IMR-90 (cell line): ENCODE measurements at regions not wholly inside any gene's neighbourhood (a gene's known extent, or its start where the extent isn't known, plus 50 kb on each side); places are given as distances from the start of the nearest gene placed in this dataset.

ENCODE experiments used
- ATAC-seq: fragments of 200-7000 bp; cut with Tn5 transposase; 2 replicates; pipeline ENCODE4 v1.9.1; 2020; ENCODE audit warnings: low read depth, mild to moderate bottlenecking, moderate library complexity
- BruUV-seq: library from RNA; stranded (reverse); fragments of 400-500 nt; replicated peaks from 2 replicates; lab custom pipeline; 2021; lab: Mats Ljungman, UMichigan
- CTCF ChIA-PET: fragments of 300-600 bp; formaldehyde crosslinking; extraction: SDS; loops from one replicate; lab custom pipeline; 2021; ENCODE audit warnings: antibody characterized with exemption; lab: Yijun Ruan, JAX
- POLR2A ChIA-PET: fragments of 300-600 bp; sonication (Branson Sonifier 250); formaldehyde crosslinking; loops from one replicate; lab custom pipeline; 2022; ENCODE audit warnings: antibody characterized with exemption; ENCODE audit not compliant: unreplicated experiment; lab: Charles Lee
- DNase-seq: peaks from one replicate; pipeline ENCODE4 v3.0.0; 2013
- H2AFZ ChIP-seq: replicated peaks from 2 replicates; pipeline ENCODE3; 2013; ENCODE audit warnings: low read length, mild to moderate bottlenecking; ENCODE audit not compliant: poor library complexity
- H2AK5ac ChIP-seq: 2 replicates; pipeline ENCODE4 v1.6.1; 2013; ENCODE audit warnings: low read depth, low read length, inconsistent platforms
- H2AK9ac ChIP-seq: replicated peaks from 2 replicates; pipeline ENCODE3; 2013; ENCODE audit warnings: mild to moderate bottlenecking, low read depth, low read length, moderate library complexity; ENCODE audit not compliant: poor library complexity
- H2BK120ac ChIP-seq: 2 replicates; pipeline ENCODE4 v1.6.1; 2013; ENCODE audit warnings: low read depth, low read length, inconsistent platforms
- H2BK15ac ChIP-seq: 3 replicates; pipeline ENCODE4 v1.6.1; 2013; ENCODE audit warnings: low read depth, low read length, inconsistent platforms
- H2BK20ac ChIP-seq: 2 replicates; pipeline ENCODE4 v1.6.1; 2013; ENCODE audit warnings: low read depth, mild to moderate bottlenecking, inconsistent platforms, low read length, moderate library complexity
- H2BK5ac ChIP-seq: 2 replicates; pipeline ENCODE4 v1.6.1; 2013; ENCODE audit warnings: mild to moderate bottlenecking, low read depth, low read length, inconsistent platforms; ENCODE audit not compliant: poor library complexity, severe bottlenecking
- H3K14ac ChIP-seq: replicated peaks from 2 replicates; pipeline ENCODE4 v1.6.1; 2013; ENCODE audit warnings: low read depth, low read length, inconsistent platforms
- H3K18ac ChIP-seq: 2 replicates; pipeline ENCODE4 v1.6.1; 2013; ENCODE audit warnings: low read depth, low read length, control low read depth
- H3K23ac ChIP-seq: 2 replicates; pipeline ENCODE4 v1.6.1; 2013; ENCODE audit warnings: low read depth, low read length, inconsistent platforms
- H3K27ac ChIP-seq: 2 replicates; pipeline ENCODE4 v1.5.1; 2013; ENCODE audit warnings: mild to moderate bottlenecking, control low read depth, low read length; ENCODE audit not compliant: insufficient read depth
- H3K27me3 ChIP-seq: 2 replicates; pipeline ENCODE4 v1.6.1; 2013; ENCODE audit warnings: low read length; ENCODE audit not compliant: control insufficient read depth, insufficient read depth
- H3K36me3 ChIP-seq: 2 replicates; pipeline ENCODE4 v1.6.1; 2013; ENCODE audit warnings: low read length, mixed read lengths; ENCODE audit not compliant: control insufficient read depth, insufficient read depth
- H3K4ac ChIP-seq: 2 replicates; pipeline ENCODE4 v1.6.1; 2013; ENCODE audit warnings: low read depth, low read length, inconsistent platforms
- H3K4me1 ChIP-seq: 2 replicates; pipeline ENCODE4 v1.6.1; 2013; ENCODE audit warnings: low read length, mixed read lengths; ENCODE audit not compliant: control insufficient read depth, insufficient read depth
- H3K4me2 ChIP-seq: 2 replicates; pipeline ENCODE4 v1.6.1; 2013; ENCODE audit warnings: low read depth, mild to moderate bottlenecking, control low read depth, low read length, moderate library complexity
- H3K4me3 ChIP-seq: 2 replicates; pipeline ENCODE4 v1.5.1; 2013; ENCODE audit warnings: low read depth, mild to moderate bottlenecking, control low read depth, low read length, moderate library complexity; ENCODE audit not compliant: insufficient read depth
- H3K56ac ChIP-seq: 2 replicates; pipeline ENCODE4 v1.6.1; 2013; ENCODE audit warnings: low read length, inconsistent platforms; ENCODE audit not compliant: insufficient read depth; ENCODE audit errors: extremely low read depth
- H3K79me1 ChIP-seq, 2 experiments: 2 replicates each; pipeline ENCODE4 v1.6.1; 2013; ENCODE audit warnings: low read length in 2 of 2, inconsistent platforms in 1 of 2, low read depth in 1 of 2
- H3K9ac ChIP-seq: 2 replicates; pipeline ENCODE4 v1.6.1; 2013; ENCODE audit warnings: low read depth, low read length, control low read depth
- H3K9me1 ChIP-seq: 2 replicates; pipeline ENCODE4 v1.6.1; 2013; ENCODE audit warnings: low read length, inconsistent platforms; ENCODE audit not compliant: insufficient read depth
- H3K9me3 ChIP-seq: 2 replicates; pipeline ENCODE4 v1.6.1; 2013; ENCODE audit warnings: low read length; ENCODE audit not compliant: control insufficient read depth, insufficient read depth
- H4K20me1 ChIP-seq: 2 replicates; pipeline ENCODE4 v1.6.1; 2013; ENCODE audit warnings: low read length, inconsistent platforms; ENCODE audit not compliant: insufficient read depth
- H4K5ac ChIP-seq: 2 replicates; pipeline ENCODE4 v1.6.1; 2013; ENCODE audit warnings: mild to moderate bottlenecking, low read depth, low read length, control low read depth
- H4K8ac ChIP-seq, 2 experiments: 2 replicates each; pipeline ENCODE4 v1.6.1; 2013; ENCODE audit warnings: low read depth in 2 of 2, low read length in 2 of 2, control low read depth in 1 of 2, inconsistent platforms in 1 of 2
- H4K91ac ChIP-seq: 2 replicates; pipeline ENCODE4 v1.6.1; 2013; ENCODE audit warnings: low read depth, low read length, inconsistent platforms; ENCODE audit not compliant: insufficient read depth
- CEBPB ChIP-seq: IDR thresholded peaks from 2 replicates; pipeline ENCODE4 v1.6.1; 2012; ENCODE audit warnings: low read depth, low read length, improper control_type of control experiment
- CTCF ChIP-seq: conservative IDR thresholded peaks from 2 replicates; pipeline ENCODE4 v1.5.1; 2012; ENCODE audit warnings: mild to moderate bottlenecking, low read depth, low read length, improper control_type of control experiment
- ELK1 ChIP-seq: fragments of 150-350 bp; IDR thresholded peaks from 2 replicates; pipeline ENCODE4 v1.6.1; 2016; ENCODE audit warnings: low read depth, mild to moderate bottlenecking, low read length, moderate library complexity, borderline replicate concordance
- FOS ChIP-seq: fragments of 150-350 bp; IDR thresholded peaks from 2 replicates; pipeline ENCODE4 v1.6.1; 2016; ENCODE audit warnings: low read depth, low read length
- MAFK ChIP-seq: IDR thresholded peaks from 2 replicates; pipeline ENCODE4 v1.6.1; 2012; ENCODE audit warnings: low read depth, low read length, improper control_type of control experiment
- MAZ ChIP-seq: IDR thresholded peaks from 2 replicates; pipeline ENCODE4 v1.6.1; 2012; ENCODE audit warnings: low read depth, mild to moderate bottlenecking, low read length, improper control_type of control experiment, moderate library complexity, borderline replicate concordance
- MXI1 ChIP-seq: IDR thresholded peaks from 2 replicates; pipeline ENCODE4 v1.6.1; 2012; ENCODE audit warnings: low read depth, mild to moderate bottlenecking, low read length, moderate library complexity, borderline replicate concordance
- POLR2A ChIP-seq: IDR thresholded peaks from 2 replicates; pipeline ENCODE4 v1.6.1; 2012; ENCODE audit warnings: mild to moderate bottlenecking, low read depth, low read length
- RAD21 ChIP-seq: IDR thresholded peaks from 2 replicates; pipeline ENCODE4 v1.6.1; 2012; ENCODE audit warnings: low read length, improper control_type of control experiment
- SMC3 ChIP-seq: fragments of 150-350 bp; IDR thresholded peaks from 2 replicates; pipeline ENCODE4 v1.6.1; 2016; ENCODE audit warnings: low read depth, mild to moderate bottlenecking, antibody characterized with exemption, low read length, moderate library complexity
- WGBS, 2 experiments: methylation state at CpG; one replicate each; pipeline versions ENCODE4 v1.1.5 to v1.1.7; 2013; ENCODE audit warnings: missing lambda C conversion rate in 2 of 2; ENCODE audit not compliant: insufficient read length in 1 of 2; ENCODE audit errors: extremely low coverage in 2 of 2; 5-methylcytosine and 5-hydroxymethylcytosine counted together
- dilution Hi-C: fragments of 300-500 bp; cut with HindIII; formaldehyde crosslinking; loops from one replicate; pipeline ENCODE4 v1.14.3; 2018; ENCODE audit warnings: low sequenced_read_pairs; ENCODE audit not compliant: unreplicated experiment
- in situ Hi-C: fragments of 300-500 bp; cut with MboI; formaldehyde crosslinking; loops from 3 replicates; pipeline ENCODE4 v1.14.3; 2019; ENCODE audit warnings: low sequenced_read_pairs, inconsistent platforms, mixed read lengths
- intact Hi-C: fragments of 100-400 bp; cut with micrococcal nuclease; formaldehyde crosslinking; loops from 2 replicates; pipeline ENCODE4 v1.10.0; 2022
- TF ChIP-seq, protein P1 (sequence below): fragments of 150-350 bp; IDR thresholded peaks from 2 replicates; pipeline ENCODE4 v1.6.1; 2017; ENCODE audit warnings: mild to moderate bottlenecking, antibody characterized with exemption, low read length, low read depth

DNA sequence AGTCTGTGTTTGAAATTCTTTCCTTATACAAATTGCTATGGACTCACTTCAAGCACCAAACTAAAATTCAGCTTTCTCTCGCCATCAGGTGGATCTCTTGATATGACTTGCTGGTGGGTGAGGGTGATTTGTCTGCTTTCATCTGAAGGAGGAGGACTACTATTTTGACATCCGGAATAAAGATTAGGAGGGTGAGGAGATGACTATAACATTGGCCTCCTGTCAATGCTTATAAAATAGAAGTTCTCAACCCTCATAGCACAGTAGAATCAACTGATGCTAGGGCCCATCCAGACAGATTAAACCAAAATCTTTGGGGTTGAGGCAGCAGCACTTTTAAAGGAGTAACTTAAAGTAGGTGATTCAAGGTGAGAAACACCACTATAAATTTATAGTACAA, 120.4 kb upstream of the DNAJC10 start:
- Histone ChIP-seq H3K4me2 (no peak overlapping the region), H3K9me3 (no peaks in the 10 kb centered on the region), H3K23ac (no peak overlapping the region), H4K5ac (no peak overlapping the region), H3K9me1 (no peaks in the 10 kb centered on the region), H2BK120ac (no peak overlapping the region), H4K91ac (no peak overlapping the region), H3K36me3 (no peaks in the 10 kb centered on the region), H2BK5ac (no peak overlapping the region), H3K27me3 (no peaks in the 10 kb centered on the region), H3K4me3 (no peak overlapping the region), H2BK20ac (no peak overlapping the region), H2AK5ac (no peak overlapping the region), H4K20me1 (no peaks in the 10 kb centered on the region), H2AFZ (no peak overlapping the region), H2AK9ac (no peak overlapping the region), H3K79me1 (no peaks in the 10 kb centered on the region), H3K14ac (no peak overlapping the region), H2BK15ac (no peak overlapping the region), H3K27ac (no peak overlapping the region), H3K9ac (no peak overlapping the region), H4K8ac (no peak overlapping the region), H3K4me1 (peaks cover 7% of the 10 kb centered on the region; the same call in 1 of the 2 replicates), H3K4ac (no peak overlapping the region), H3K18ac (peak overlapping the region; percentile 60; the same call in 1 of the 2 replicates), H3K56ac (no peak overlapping the region)
- no TSS peak for BruUV-seq
- ChIA-PET CTCF (no interaction called here), POLR2A (interaction anchor here (1.0 kb wide), 1 partner anchor 15 kb away, joined by 3 read pairs; no protein-coding TSS in a partner anchor)
- intact Hi-C loops (loop anchor here (10.0 kb wide), 1 partner anchor 439 kb away; the partner anchor contains the start of gene NCKAP1), dilution Hi-C loops (no loop called here), in situ Hi-C loops (no loop called here)
- ATAC-seq (no peak), DNase-seq (no peak)
- WGBS, 2 experiments = no CpG with 5 or more reads among the region's 2 CpGs
- no peak for TF ChIP-seq CEBPB
- no peak for TF ChIP-seq SMC3
- no peak for TF ChIP-seq POLR2A
- no peak for TF ChIP-seq FOS
- no peak for TF ChIP-seq ELK1
- TF ChIP-seq CTCF = no peak
- no peak for TF ChIP-seq RAD21
- no peak for TF ChIP-seq MAZ
- no peak for TF ChIP-seq MXI1
- TF ChIP-seq MAFK = no peak
- TF ChIP-seq, protein P1, sequence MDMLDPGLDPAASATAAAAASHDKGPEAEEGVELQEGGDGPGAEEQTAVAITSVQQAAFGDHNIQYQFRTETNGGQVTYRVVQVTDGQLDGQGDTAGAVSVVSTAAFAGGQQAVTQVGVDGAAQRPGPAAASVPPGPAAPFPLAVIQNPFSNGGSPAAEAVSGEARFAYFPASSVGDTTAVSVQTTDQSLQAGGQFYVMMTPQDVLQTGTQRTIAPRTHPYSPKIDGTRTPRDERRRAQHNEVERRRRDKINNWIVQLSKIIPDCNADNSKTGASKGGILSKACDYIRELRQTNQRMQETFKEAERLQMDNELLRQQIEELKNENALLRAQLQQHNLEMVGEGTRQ = no peak
